Prostate gland (tissue), 2 donors: ENCODE measurements at regions not wholly inside any gene's neighbourhood (a gene's known extent, or its start where the extent isn't known, plus 50 kb on each side); places are given as distances from the start of the nearest gene placed in this dataset.

Source experiments
- CTCF ChIP-seq, 4 experiments: fragments of 200-600 bp in 2 of 4; fragments of 450-650 bp in 2 of 4; sonication (generic) in 2 of 4; IDR thresholded peaks; 1 replicate in 3 of 4; 2 replicates in 1 of 4; pipeline ENCODE4 v1.5.1; 2016 to 2019; ENCODE audit warnings: antibody characterized with exemption in 4 of 4, mild to moderate bottlenecking in 2 of 4, moderate library complexity in 2 of 4
- POLR2A ChIP-seq: fragments of 450-650 bp; IDR thresholded peaks from one replicate; pipeline ENCODE4 v1.6.1; 2016; ENCODE audit warnings: antibody characterized with exemption, mild to moderate bottlenecking
- POLR2AphosphoS5 ChIP-seq: sonication (generic); formaldehyde crosslinking; IDR thresholded peaks from one replicate; pipeline ENCODE4 v1.6.1; 2017; ENCODE audit warnings: antibody characterized with exemption

- TF ChIP-seq CTCF (IDR thresholded peaks at IDR 0.05): no peak
- no peak for TF ChIP-seq POLR2A
- no peak for TF ChIP-seq POLR2AphosphoS5
These were observed 58.1 kb upstream of the LCTL start for GRCh38 chr15:66623801-66624453.
